Astrocyte of the cerebellum (primary cell): ENCODE measurements at regions not wholly inside any gene's neighbourhood (a gene's known extent, or its start where the extent isn't known, plus 50 kb on each side); places are given as distances from the start of the nearest gene placed in this dataset.

Source experiments
- DNase-seq: peaks from one replicate; pipeline ENCODE4 v3.0.0-alpha.2; 2011; ENCODE audit warnings: low read depth
- H3K4me3 ChIP-seq: 2 replicates; pipeline ENCODE4 v1.5.1; 2011; ENCODE audit warnings: mild to moderate bottlenecking, low read depth, low read length, moderate library complexity
- CTCF ChIP-seq: IDR thresholded peaks from 2 replicates; pipeline ENCODE4 v1.5.1; 2012; ENCODE audit warnings: low read length, low read depth, moderate library complexity, mild to moderate bottlenecking; ENCODE audit errors: missing control alignments
- in situ Hi-C: cut with HindIII; loops from 2 replicates; pipeline ENCODE4 v1.10.0; 2017; ENCODE audit warnings: low sequenced_read_pairs

GRCh38 chr9:38309324-38310195 is 82.9 kb upstream of the ALDH1B1 start:
- in situ Hi-C loops, result loop anchor here (5.0 kb wide), 1 partner anchor 62 kb away; no protein-coding TSS in a partner anchor
- DNase-seq, result peak; percentile 42
- TF ChIP-seq CTCF, result no peak
- no peak overlapping the region for H3K4me3 ChIP-seq

- TF ChIP-seq CTCF, result no peak
- in situ Hi-C loops, result no loop called here
- no peak for DNase-seq
- H3K4me3 ChIP-seq, result no peak overlapping the region
Measured at GRCh38 chr9:38308136-38308535, 84.4 kb upstream of the ALDH1B1 start.

GRCh38 chr9:38306899-38307298 is 85.6 kb upstream of the ALDH1B1 start:
- in situ Hi-C loops, result no loop called here
- no peak for TF ChIP-seq CTCF
- no peak overlapping the region for H3K4me3 ChIP-seq
- no peak for DNase-seq

- DNase-seq, result no peak
- in situ Hi-C loops, result no loop called here
- H3K4me3 ChIP-seq, result no peak overlapping the region
- TF ChIP-seq CTCF, result no peak
Measured at GRCh38 chr9:38305582-38305981, 86.9 kb upstream of the ALDH1B1 start.

- H3K4me3 ChIP-seq, result no peak overlapping the region
- no peak for TF ChIP-seq CTCF
- no peak for DNase-seq
- in situ Hi-C loops, result no loop called here
Measured at GRCh38 chr9:38301376-38302106, 91.0 kb upstream of the ALDH1B1 start.

- in situ Hi-C loops, result no loop called here
- DNase-seq, result no peak
- no peak for TF ChIP-seq CTCF
- no peak overlapping the region for H3K4me3 ChIP-seq
Measured at GRCh38 chr9:38299856-38300255, 92.6 kb upstream of the ALDH1B1 start.
